ENCODE measurements at regions not wholly inside any gene's neighbourhood (a gene's known extent, or its start where the extent isn't known, plus 50 kb on each side); places are given as distances from the start of the nearest gene placed in this dataset.

GRCh38 chr7:46955531-46955930 lies 626.4 kb downstream of the TNS3 start:
- no peak for TF ChIP-seq CTCF (IDR thresholded peaks at IDR 0.05)
- no peak for TF ChIP-seq EZH2 (IDR thresholded peaks at IDR 0.05)
- no peak for TF ChIP-seq EZH2phosphoT487 (IDR thresholded peaks at IDR 0.05)
